ENCODE measurements at regions not wholly inside any gene's neighbourhood (a gene's known extent, or its start where the extent isn't known, plus 50 kb on each side); places are given as distances from the start of the nearest gene placed in this dataset.
A peak's percentile ranks its signal among the peaks of the same experiment; 100 is the strongest.

DNA sequence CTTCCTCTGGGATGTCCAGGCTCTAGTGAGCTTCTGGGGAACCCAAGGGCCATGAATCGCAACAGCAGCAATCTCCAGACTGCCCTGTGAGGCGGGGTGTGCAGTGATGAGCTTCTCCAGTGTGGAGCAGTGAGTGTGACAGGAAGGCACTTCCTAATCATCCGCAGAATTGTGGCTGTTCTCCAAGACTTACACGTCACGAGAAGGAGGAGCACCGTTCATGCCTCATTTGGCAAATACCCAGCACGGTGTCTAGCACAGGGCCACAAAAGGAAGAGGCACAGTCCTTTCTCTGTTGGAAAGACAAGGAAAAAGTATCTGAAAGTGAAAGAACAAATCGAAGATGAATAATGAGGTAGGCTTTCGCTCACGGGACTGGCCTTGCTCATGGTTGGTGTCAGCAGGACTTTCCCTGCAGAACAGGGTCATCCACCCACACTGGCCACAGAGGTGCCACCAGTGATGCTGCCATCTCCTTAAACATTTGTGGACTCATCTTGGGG lies 125.1 kb upstream of the HAAO start (continued):
- TF ChIP-seq, protein P1, sequence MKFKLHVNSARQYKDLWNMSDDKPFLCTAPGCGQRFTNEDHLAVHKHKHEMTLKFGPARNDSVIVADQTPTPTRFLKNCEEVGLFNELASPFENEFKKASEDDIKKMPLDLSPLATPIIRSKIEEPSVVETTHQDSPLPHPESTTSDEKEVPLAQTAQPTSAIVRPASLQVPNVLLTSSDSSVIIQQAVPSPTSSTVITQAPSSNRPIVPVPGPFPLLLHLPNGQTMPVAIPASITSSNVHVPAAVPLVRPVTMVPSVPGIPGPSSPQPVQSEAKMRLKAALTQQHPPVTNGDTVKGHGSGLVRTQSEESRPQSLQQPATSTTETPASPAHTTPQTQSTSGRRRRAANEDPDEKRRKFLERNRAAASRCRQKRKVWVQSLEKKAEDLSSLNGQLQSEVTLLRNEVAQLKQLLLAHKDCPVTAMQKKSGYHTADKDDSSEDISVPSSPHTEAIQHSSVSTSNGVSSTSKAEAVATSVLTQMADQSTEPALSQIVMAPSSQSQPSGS (IDR thresholded peaks at IDR 0.05; ENCODE audit: low read length), result 0 out of 2 replicates have a peak, but pooled peaks have one; percentile 36
- TF ChIP-seq IKZF1 (conservative IDR thresholded peaks at IDR 0.05), result peak; percentile 46
- TF ChIP-seq ETV6 (conservative IDR thresholded peaks at IDR 0.05 in 1 of 2, IDR thresholded peaks at IDR 0.05 in 1 of 2; ENCODE audit: borderline replicate concordance in 1 of 2, low read depth in 1 of 2), result no peak
- TF ChIP-seq RFX5 (IDR thresholded peaks at IDR 0.05; ENCODE audit: low read depth, low read length), result no peak

DNA sequence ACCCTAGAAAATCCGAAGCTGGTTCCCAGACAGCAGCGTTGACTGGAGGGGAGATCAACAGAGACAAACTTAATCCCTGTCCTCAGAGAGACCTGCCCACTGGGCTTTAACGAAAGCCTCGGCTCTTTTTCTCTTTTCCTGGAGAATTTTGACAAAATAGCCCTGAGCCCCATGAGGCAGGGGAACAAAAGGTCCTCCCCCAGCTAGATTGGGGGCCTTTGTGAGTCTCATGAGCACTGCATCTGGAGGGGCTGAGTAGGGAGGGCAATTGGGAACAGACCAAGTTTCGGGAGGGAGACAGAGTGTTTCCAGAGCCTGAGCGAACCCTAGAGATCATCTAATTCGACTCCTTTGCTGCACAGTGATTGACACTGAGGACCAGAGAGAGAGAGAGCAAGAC lies 123.9 kb upstream of the HAAO start:
- RAD21 ChIA-PET (ENCODE audit: unreplicated experiment), result no interaction called here
- TF ChIP-seq NR2C2 (IDR thresholded peaks at IDR 0.05; ENCODE audit: borderline replicate concordance, control insufficient read depth, insufficient read length, low read depth), result no peak
- TF ChIP-seq, protein P2, sequence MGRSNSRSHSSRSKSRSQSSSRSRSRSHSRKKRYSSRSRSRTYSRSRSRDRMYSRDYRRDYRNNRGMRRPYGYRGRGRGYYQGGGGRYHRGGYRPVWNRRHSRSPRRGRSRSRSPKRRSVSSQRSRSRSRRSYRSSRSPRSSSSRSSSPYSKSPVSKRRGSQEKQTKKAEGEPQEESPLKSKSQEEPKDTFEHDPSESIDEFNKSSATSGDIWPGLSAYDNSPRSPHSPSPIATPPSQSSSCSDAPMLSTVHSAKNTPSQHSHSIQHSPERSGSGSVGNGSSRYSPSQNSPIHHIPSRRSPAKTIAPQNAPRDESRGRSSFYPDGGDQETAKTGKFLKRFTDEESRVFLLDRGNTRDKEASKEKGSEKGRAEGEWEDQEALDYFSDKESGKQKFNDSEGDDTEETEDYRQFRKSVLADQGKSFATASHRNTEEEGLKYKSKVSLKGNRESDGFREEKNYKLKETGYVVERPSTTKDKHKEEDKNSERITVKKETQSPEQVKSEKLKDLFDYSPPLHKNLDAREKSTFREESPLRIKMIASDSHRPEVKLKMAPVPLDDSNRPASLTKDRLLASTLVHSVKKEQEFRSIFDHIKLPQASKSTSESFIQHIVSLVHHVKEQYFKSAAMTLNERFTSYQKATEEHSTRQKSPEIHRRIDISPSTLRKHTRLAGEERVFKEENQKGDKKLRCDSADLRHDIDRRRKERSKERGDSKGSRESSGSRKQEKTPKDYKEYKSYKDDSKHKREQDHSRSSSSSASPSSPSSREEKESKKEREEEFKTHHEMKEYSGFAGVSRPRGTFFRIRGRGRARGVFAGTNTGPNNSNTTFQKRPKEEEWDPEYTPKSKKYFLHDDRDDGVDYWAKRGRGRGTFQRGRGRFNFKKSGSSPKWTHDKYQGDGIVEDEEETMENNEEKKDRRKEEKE (IDR thresholded peaks at IDR 0.05), result no peak
- TF ChIP-seq, protein P3, sequence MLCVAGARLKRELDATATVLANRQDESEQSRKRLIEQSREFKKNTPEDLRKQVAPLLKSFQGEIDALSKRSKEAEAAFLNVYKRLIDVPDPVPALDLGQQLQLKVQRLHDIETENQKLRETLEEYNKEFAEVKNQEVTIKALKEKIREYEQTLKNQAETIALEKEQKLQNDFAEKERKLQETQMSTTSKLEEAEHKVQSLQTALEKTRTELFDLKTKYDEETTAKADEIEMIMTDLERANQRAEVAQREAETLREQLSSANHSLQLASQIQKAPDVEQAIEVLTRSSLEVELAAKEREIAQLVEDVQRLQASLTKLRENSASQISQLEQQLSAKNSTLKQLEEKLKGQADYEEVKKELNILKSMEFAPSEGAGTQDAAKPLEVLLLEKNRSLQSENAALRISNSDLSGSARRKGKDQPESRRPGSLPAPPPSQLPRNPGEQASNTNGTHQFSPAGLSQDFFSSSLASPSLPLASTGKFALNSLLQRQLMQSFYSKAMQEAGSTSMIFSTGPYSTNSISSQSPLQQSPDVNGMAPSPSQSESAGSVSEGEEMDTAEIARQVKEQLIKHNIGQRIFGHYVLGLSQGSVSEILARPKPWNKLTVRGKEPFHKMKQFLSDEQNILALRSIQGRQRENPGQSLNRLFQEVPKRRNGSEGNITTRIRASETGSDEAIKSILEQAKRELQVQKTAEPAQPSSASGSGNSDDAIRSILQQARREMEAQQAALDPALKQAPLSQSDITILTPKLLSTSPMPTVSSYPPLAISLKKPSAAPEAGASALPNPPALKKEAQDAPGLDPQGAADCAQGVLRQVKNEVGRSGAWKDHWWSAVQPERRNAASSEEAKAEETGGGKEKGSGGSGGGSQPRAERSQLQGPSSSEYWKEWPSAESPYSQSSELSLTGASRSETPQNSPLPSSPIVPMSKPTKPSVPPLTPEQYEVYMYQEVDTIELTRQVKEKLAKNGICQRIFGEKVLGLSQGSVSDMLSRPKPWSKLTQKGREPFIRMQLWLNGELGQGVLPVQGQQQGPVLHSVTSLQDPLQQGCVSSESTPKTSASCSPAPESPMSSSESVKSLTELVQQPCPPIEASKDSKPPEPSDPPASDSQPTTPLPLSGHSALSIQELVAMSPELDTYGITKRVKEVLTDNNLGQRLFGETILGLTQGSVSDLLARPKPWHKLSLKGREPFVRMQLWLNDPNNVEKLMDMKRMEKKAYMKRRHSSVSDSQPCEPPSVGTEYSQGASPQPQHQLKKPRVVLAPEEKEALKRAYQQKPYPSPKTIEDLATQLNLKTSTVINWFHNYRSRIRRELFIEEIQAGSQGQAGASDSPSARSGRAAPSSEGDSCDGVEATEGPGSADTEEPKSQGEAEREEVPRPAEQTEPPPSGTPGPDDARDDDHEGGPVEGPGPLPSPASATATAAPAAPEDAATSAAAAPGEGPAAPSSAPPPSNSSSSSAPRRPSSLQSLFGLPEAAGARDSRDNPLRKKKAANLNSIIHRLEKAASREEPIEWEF (IDR thresholded peaks at IDR 0.05; ENCODE audit: insufficient replicate concordance, low read depth, low read length), result no peak
- no peak for TF ChIP-seq IKZF1 (conservative IDR thresholded peaks at IDR 0.05)
- no peak for TF ChIP-seq POLR2A (IDR thresholded peaks at IDR 0.05; ENCODE audit: low read depth, low read length)

More for the DNA sequence above, 123.9 kb upstream of the HAAO start:
- H3K4me2 ChIP-seq (ENCODE audit: control insufficient read depth, insufficient read depth), result no peak overlapping the region
- ATAC-seq (no peak), DNase-seq (ENCODE audit: low read depth, low spot score) (no peak), FAIRE-seq (no peak)
- SMC1A ChIA-PET (ENCODE audit: uncharacterized antibody, unreplicated experiment), result interaction anchor here (0.5 kb wide), 1 partner anchor 9 kb away, joined by 3 read pairs; no protein-coding TSS in a partner anchor
- no peak overlapping the region for H3K4me3 ChIP-seq
- 43% methylated on average over 7 of the region's 7 CpGs for WGBS (ENCODE audit: insufficient coverage, insufficient replicate concordance, low lambda C conversion rate, missing lambda C conversion rate)
- no TSS peak for BruUV-seq (replicated peaks)
- no peak overlapping the region for H2AFZ ChIP-seq (ENCODE audit: control insufficient read depth, low read depth, low read length)
- POLR2A ChIA-PET, result no interaction called here
- no peaks in the 10 kb centered on the region for H4K20me1 ChIP-seq (ENCODE audit: control insufficient read depth, insufficient read depth)
- CTCF ChIA-PET, result no interaction called here
- no peaks in the 10 kb centered on the region; the same call in 1 of the 2 replicates for H3K4me1 ChIP-seq (ENCODE audit: control insufficient read depth, insufficient read depth, low read length)
- no peak overlapping the region for H3K9ac ChIP-seq (ENCODE audit: control insufficient read depth, insufficient read depth, low read length)
- no peak overlapping the region for H3K27ac ChIP-seq (ENCODE audit: control insufficient read depth, insufficient read depth)
- no peaks in the 10 kb centered on the region for H3K79me2 ChIP-seq (ENCODE audit: control insufficient read depth, insufficient read depth, low read length)
- intact Hi-C loops (cut with micrococcal nuclease; ENCODE audit: unreplicated experiment) (no loop called here), in situ Hi-C loops (cut with MboI) (no loop called here)
- no peaks in the 10 kb centered on the region for H3K36me3 ChIP-seq (ENCODE audit: control insufficient read depth in 2 of 2, insufficient read depth in 2 of 2, low read length in 1 of 2)
- H3K27me3 ChIP-seq (replicated peaks in 1 of 2; ENCODE audit: control insufficient read depth in 2 of 2, insufficient read depth in 2 of 2, low read length in 1 of 2), result no peaks in the 10 kb centered on the region
- H3K9me3 ChIP-seq (replicated peaks; ENCODE audit: control insufficient read depth, insufficient read depth, low read length), result no peaks in the 10 kb centered on the region
